ENCODE measurements at regions not wholly inside any gene's neighbourhood (a gene's known extent, or its start where the extent isn't known, plus 50 kb on each side); places are given as distances from the start of the nearest gene placed in this dataset.

DNA sequence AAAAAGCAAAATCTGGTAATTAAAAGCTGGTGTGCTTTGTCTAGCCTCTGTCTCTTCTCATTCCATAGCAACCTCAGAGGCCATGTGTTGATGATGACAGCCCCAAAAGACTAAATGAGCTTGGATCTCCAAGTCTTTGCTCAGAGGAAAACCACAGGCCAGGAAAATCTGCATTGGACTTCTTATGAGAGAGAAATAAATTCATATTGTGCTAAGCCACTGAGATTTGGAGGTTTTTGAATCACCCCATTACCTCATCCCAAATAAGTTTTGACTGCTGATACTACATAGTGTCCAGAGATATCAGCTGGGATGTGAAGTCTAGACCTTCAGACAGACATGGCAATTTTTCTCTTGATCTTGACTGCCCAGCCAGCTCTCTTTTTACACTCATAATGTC, 178.6 kb upstream of the DIPK2B start:
- TF ChIP-seq, protein P1, sequence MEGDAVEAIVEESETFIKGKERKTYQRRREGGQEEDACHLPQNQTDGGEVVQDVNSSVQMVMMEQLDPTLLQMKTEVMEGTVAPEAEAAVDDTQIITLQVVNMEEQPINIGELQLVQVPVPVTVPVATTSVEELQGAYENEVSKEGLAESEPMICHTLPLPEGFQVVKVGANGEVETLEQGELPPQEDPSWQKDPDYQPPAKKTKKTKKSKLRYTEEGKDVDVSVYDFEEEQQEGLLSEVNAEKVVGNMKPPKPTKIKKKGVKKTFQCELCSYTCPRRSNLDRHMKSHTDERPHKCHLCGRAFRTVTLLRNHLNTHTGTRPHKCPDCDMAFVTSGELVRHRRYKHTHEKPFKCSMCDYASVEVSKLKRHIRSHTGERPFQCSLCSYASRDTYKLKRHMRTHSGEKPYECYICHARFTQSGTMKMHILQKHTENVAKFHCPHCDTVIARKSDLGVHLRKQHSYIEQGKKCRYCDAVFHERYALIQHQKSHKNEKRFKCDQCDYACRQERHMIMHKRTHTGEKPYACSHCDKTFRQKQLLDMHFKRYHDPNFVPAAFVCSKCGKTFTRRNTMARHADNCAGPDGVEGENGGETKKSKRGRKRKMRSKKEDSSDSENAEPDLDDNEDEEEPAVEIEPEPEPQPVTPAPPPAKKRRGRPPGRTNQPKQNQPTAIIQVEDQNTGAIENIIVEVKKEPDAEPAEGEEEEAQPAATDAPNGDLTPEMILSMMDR (optimal IDR thresholded peaks at IDR 0.05 in 1 of 3, IDR thresholded peaks at IDR 0.05 in 1 of 3, conservative IDR thresholded peaks at IDR 0.05 in 1 of 3; ENCODE audit: extremely low read depth in 1 of 3, insufficient read depth in 2 of 3, low read length in 3 of 3), result no peak
- TF ChIP-seq EZH2 (IDR thresholded peaks at IDR 0.05; ENCODE audit: low read length), result no peak
